HCT116 (cell line): ENCODE measurements at regions not wholly inside any gene's neighbourhood (a gene's known extent, or its start where the extent isn't known, plus 50 kb on each side); places are given as distances from the start of the nearest gene placed in this dataset.

Source experiments
- ATAC-seq: fragments of 200-7000 bp; cut with Tn5 transposase; 2 replicates; pipeline ENCODE4 v1.9.1; 2020; ENCODE audit warnings: mild to moderate bottlenecking, moderate library complexity
- BruUV-seq: library from RNA; stranded (reverse); fragments of 400-500 nt; replicated peaks from 2 replicates; lab custom pipeline; 2021; lab: Mats Ljungman, UMichigan
- CTCF ChIA-PET: fragments of 300-600 bp; sonication (Branson Sonifier 250); formaldehyde crosslinking; loops from one replicate; lab custom pipeline; 2021; ENCODE audit warnings: antibody characterized with exemption; lab: Charles Lee
- POLR2A ChIA-PET: fragments of 300-600, 350-600 bp; sonication (Branson Sonifier 250); formaldehyde crosslinking; loops from one replicate; lab custom pipeline; 2021; ENCODE audit warnings: antibody characterized with exemption; lab: Charles Lee
- RAD21 ChIA-PET, 2 experiments: fragments of 300-600 bp; sonication (Branson Sonifier 250); formaldehyde crosslinking; loops; one replicate each; lab custom pipeline; 2023; ENCODE audit warnings: low total read pairs in 2 of 2; ENCODE audit not compliant: uncharacterized antibody in 2 of 2, unreplicated experiment in 2 of 2, low non-redundant PET in 1 of 2; lab: Charles Lee
- DNase-seq: peaks from one replicate; pipeline ENCODE4 v3.0.0-alpha.2; 2010; ENCODE audit warnings: low read depth, low spot score
- H2AFZ ChIP-seq: fragments of 200-600 bp; shearing (Covaris generic), sonication (generic); 2 replicates; pipeline ENCODE4 v1.6.1; 2017; ENCODE audit warnings: low read depth, mixed run types, mixed read lengths, antibody characterized with exemption, low read length; ENCODE audit not compliant: poor library complexity, severe bottlenecking
- H3K27ac ChIP-seq: 2 replicates; pipeline ENCODE4 v1.5.1; 2012; ENCODE audit warnings: low read depth, low read length
- H3K27me3 ChIP-seq: fragments of 200-600 bp; sonication (generic); 2 replicates; pipeline ENCODE4 v1.6.1; 2016; ENCODE audit warnings: mixed run types, low read length, mixed read lengths; ENCODE audit not compliant: insufficient read depth
- H3K36me3 ChIP-seq, 2 experiments: fragments of 200-500 bp in 1 of 2; fragments of 200-600 bp in 1 of 2; sonication (Bioruptor generic) in 1 of 2; sonication (generic) in 1 of 2; 2 replicates each; pipeline versions ENCODE4 v1.5.1 to v1.6.1; 2014 to 2016; ENCODE audit warnings: low read length in 2 of 2, inconsistent platforms in 1 of 2, mixed read lengths in 1 of 2, mixed run types in 1 of 2; ENCODE audit not compliant: insufficient read depth in 2 of 2, control insufficient read depth in 1 of 2
- H3K4me1 ChIP-seq, 2 experiments: fragments of 200-600 bp in 1 of 2; sonication (generic) in 1 of 2; 2 replicates each; pipeline versions ENCODE4 v1.5.1 to v1.6.1; 2012 to 2017; ENCODE audit warnings: low read length in 2 of 2, inconsistent platforms in 1 of 2, mild to moderate bottlenecking in 1 of 2, mixed read lengths in 1 of 2, mixed run types in 1 of 2, moderate library complexity in 1 of 2; ENCODE audit not compliant: insufficient read depth in 2 of 2, control insufficient read depth in 1 of 2
- H3K4me2 ChIP-seq: fragments of 200-600 bp; sonication (generic); 2 replicates; pipeline ENCODE4 v1.6.1; 2017; ENCODE audit warnings: mixed run types, low read length, mixed read lengths
- H3K4me3 ChIP-seq, 2 experiments: fragments of 200-600 bp in 1 of 2; sonication (generic) in 1 of 2; replicated peaks in 1 of 2; 2 replicates each; pipeline ENCODE4 v1.5.1; 2011 to 2016; ENCODE audit warnings: low read length in 2 of 2, control low read depth in 1 of 2, low read depth in 1 of 2, mild to moderate bottlenecking in 1 of 2, mixed read lengths in 1 of 2, mixed run types in 1 of 2
- H3K79me2 ChIP-seq: fragments of 200-600 bp; sonication (generic); 2 replicates; pipeline ENCODE4 v1.6.1; 2017; ENCODE audit warnings: mild to moderate bottlenecking, mixed run types, low read length, moderate library complexity, mixed read lengths; ENCODE audit not compliant: insufficient read depth
- H3K9ac ChIP-seq: fragments of 200-600 bp; sonication (generic); 2 replicates; pipeline ENCODE4 v1.6.1; 2016; ENCODE audit warnings: low read length, mixed read lengths
- H3K9me2 ChIP-seq: fragments of 200-600 bp; sonication (generic), shearing (Covaris generic); 2 replicates; pipeline ENCODE4 v1.6.1; 2017; ENCODE audit warnings: mixed run types, mild to moderate bottlenecking, moderate library complexity; ENCODE audit not compliant: insufficient read depth
- H3K9me3 ChIP-seq, 2 experiments: fragments of 200-500 bp in 1 of 2; fragments of 200-600 bp in 1 of 2; sonication (Bioruptor generic) in 1 of 2; sonication (generic) in 1 of 2; 2 replicates each; pipeline ENCODE4 v1.6.1; 2014 to 2017; ENCODE audit warnings: low read length in 2 of 2, mixed read lengths in 2 of 2, inconsistent platforms in 1 of 2, low read depth in 1 of 2, mild to moderate bottlenecking in 1 of 2, mixed run types in 1 of 2, moderate library complexity in 1 of 2; ENCODE audit not compliant: control insufficient read depth in 1 of 2, insufficient read depth in 1 of 2
- H4K20me1 ChIP-seq: fragments of 200-600 bp; sonication (generic), shearing (Covaris generic); 2 replicates; pipeline ENCODE4 v1.6.1; 2017; ENCODE audit warnings: mixed run types, mild to moderate bottlenecking, moderate library complexity; ENCODE audit not compliant: insufficient read depth
- CBX3 ChIP-seq: IDR thresholded peaks from 2 replicates; pipeline ENCODE4 v1.6.1; 2012; ENCODE audit warnings: low read depth
- CTCF ChIP-seq, 3 experiments: fragments of 200-600 bp in 1 of 3; sonication (generic) in 1 of 3; IDR thresholded peaks in 2 of 3; conservative IDR thresholded peaks in 1 of 3; 2 replicates each; pipeline ENCODE4 v1.5.1; 2012 to 2017; ENCODE audit warnings: low read depth in 2 of 3, low read length in 2 of 3, antibody characterized with exemption in 1 of 3, borderline replicate concordance in 1 of 3, control low read depth in 1 of 3, mild to moderate bottlenecking in 1 of 3, mixed read lengths in 1 of 3, mixed run types in 1 of 3, moderate library complexity in 1 of 3; ENCODE audit not compliant: insufficient read depth in 1 of 3
- EZH2 ChIP-seq: fragments of 200-600 bp; sonication (generic); IDR thresholded peaks from 2 replicates; pipeline ENCODE4 v1.6.1; 2017; ENCODE audit warnings: antibody characterized with exemption, mixed run types
- EZH2phosphoT487 ChIP-seq: fragments of 200-600 bp; IDR thresholded peaks from 2 replicates; pipeline ENCODE4 v1.6.1; 2018; ENCODE audit warnings: antibody characterized with exemption, borderline replicate concordance
- REST ChIP-seq: IDR thresholded peaks from 2 replicates; pipeline ENCODE4 v1.6.1; 2012; ENCODE audit warnings: low read depth
- SRF ChIP-seq: IDR thresholded peaks from 2 replicates; pipeline ENCODE4 v1.6.1; 2012; ENCODE audit warnings: low read depth
- ZFX ChIP-seq: fragments of 450-650 bp; IDR thresholded peaks from 2 replicates; pipeline ENCODE4 v1.6.1; 2017
- intact Hi-C: fragments of 100-400 bp; cut with micrococcal nuclease; formaldehyde crosslinking; loops from 2 replicates; pipeline ENCODE4 v1.10.0; 2022
- TF ChIP-seq, protein P1 (sequence below): IDR thresholded peaks from 2 replicates; pipeline ENCODE4 v1.6.1; 2012
- TF ChIP-seq, protein P2 (sequence below): IDR thresholded peaks from 2 replicates; pipeline ENCODE4 v1.6.1; 2011; ENCODE audit warnings: mild to moderate bottlenecking, low read length, moderate library complexity; ENCODE audit not compliant: insufficient replicate concordance; ENCODE audit errors: extremely low read depth

GRCh38 chr18:78207942-78208341, 771.7 kb upstream of the SALL3 start:
- Histone ChIP-seq H3K4me1 (no peaks in the 10 kb centered on the region), H4K20me1 (no peaks in the 10 kb centered on the region), H3K9ac (no peak overlapping the region), H2AFZ (no peak overlapping the region), H3K27ac (no peak overlapping the region), H3K9me2 (no peaks in the 10 kb centered on the region), H3K79me2 (no peaks in the 10 kb centered on the region), H3K9me3 (peaks cover 12 to 31% of the 10 kb centered on the region in 2 experiments; a peak in 2 of 4 replicates), H3K4me3 (no peak overlapping the region), H3K36me3 (no peaks in the 10 kb centered on the region), H3K4me2 (no peak overlapping the region)
- POLR2A ChIA-PET: no interaction called here
- ATAC-seq (no peak), DNase-seq (no peak)
- RAD21 ChIA-PET: no interaction called here
- BruUV-seq: no TSS peak
- intact Hi-C loops: no loop called here
- CTCF ChIA-PET: no interaction called here
- TF ChIP-seq SRF: no peak
- no peak for TF ChIP-seq ZFX
- TF ChIP-seq, protein P1, sequence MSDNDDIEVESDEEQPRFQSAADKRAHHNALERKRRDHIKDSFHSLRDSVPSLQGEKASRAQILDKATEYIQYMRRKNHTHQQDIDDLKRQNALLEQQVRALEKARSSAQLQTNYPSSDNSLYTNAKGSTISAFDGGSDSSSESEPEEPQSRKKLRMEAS: no peak
- TF ChIP-seq, protein P2, sequence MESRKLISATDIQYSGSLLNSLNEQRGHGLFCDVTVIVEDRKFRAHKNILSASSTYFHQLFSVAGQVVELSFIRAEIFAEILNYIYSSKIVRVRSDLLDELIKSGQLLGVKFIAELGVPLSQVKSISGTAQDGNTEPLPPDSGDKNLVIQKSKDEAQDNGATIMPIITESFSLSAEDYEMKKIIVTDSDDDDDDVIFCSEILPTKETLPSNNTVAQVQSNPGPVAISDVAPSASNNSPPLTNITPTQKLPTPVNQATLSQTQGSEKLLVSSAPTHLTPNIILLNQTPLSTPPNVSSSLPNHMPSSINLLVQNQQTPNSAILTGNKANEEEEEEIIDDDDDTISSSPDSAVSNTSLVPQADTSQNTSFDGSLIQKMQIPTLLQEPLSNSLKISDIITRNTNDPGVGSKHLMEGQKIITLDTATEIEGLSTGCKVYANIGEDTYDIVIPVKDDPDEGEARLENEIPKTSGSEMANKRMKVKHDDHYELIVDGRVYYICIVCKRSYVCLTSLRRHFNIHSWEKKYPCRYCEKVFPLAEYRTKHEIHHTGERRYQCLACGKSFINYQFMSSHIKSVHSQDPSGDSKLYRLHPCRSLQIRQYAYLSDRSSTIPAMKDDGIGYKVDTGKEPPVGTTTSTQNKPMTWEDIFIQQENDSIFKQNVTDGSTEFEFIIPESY: no peak
- TF ChIP-seq CBX3: no peak
- no peak for TF ChIP-seq CTCF (IDR thresholded peaks at IDR 0.05 in 2 of 3, conservative IDR thresholded peaks at IDR 0.05 in 1 of 3; ENCODE audit: borderline replicate concordance in 1 of 3, insufficient read depth in 1 of 3, low read depth in 2 of 3, low read length in 2 of 3)
- no peak for TF ChIP-seq EZH2
- TF ChIP-seq EZH2phosphoT487: no peak
- no peak for TF ChIP-seq REST
- TF ChIP-seq, all 23 proteins: peak for 0
- H3K27me3 ChIP-seq: no peaks in the 10 kb centered on the region
